ENCODE measurements at regions not wholly inside any gene's neighbourhood (a gene's known extent, or its start where the extent isn't known, plus 50 kb on each side); places are given as distances from the start of the nearest gene placed in this dataset.

DNA sequence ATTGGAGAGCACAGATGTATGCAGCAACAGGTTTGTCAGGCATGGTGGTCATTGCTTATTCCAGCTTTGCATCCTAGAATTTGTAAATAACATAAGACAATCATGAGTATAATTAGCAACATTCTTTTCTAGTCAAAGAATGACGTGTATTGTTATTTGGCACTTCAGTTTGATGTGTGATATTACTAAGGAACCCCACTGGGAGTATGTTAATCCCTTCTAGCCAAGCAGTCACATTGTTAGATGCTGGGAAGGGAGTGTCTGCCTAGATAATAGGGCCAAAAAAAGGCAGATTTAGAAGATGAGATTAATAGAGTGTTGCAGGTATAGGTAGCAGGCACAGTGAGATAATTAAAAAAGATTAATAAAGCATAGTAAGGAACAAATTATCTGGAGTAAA lies 159.2 kb upstream of the WDFY3 start:
- FAIRE-seq, result no peak
- H3K4me1 ChIP-seq (replicated peaks in 1 of 2; ENCODE audit: control insufficient read depth in 2 of 2, insufficient read depth in 2 of 2, low read length in 2 of 2), result 0 out of 5 replicates have a peak, but pooled peaks cover 0 to 2% of the 10 kb centered on the region in 2 experiments
- POLR2A ChIA-PET, result no interaction called here
- TF ChIP-seq ZNF224 (CRISPR knock-in tag; IDR thresholded peaks at IDR 0.05) (no peak), BACH1 (tag; IDR thresholded peaks at IDR 0.05) (no peak), ZNF146 (CRISPR knock-in tag; IDR thresholded peaks at IDR 0.05; ENCODE audit: unreplicated experiment) (no peak), CBX3 (IDR thresholded peaks at IDR 0.05; ENCODE audit: borderline replicate concordance in 1 of 2, low read length in 2 of 2) (no peak), NFE2L1 (tag; IDR thresholded peaks at IDR 0.05; ENCODE audit: borderline replicate concordance, low read depth) (no peak), PURB (CRISPR knock-in tag; IDR thresholded peaks at IDR 0.05; ENCODE audit: low read depth) (no peak)
- TF ChIP-seq, protein P1, sequence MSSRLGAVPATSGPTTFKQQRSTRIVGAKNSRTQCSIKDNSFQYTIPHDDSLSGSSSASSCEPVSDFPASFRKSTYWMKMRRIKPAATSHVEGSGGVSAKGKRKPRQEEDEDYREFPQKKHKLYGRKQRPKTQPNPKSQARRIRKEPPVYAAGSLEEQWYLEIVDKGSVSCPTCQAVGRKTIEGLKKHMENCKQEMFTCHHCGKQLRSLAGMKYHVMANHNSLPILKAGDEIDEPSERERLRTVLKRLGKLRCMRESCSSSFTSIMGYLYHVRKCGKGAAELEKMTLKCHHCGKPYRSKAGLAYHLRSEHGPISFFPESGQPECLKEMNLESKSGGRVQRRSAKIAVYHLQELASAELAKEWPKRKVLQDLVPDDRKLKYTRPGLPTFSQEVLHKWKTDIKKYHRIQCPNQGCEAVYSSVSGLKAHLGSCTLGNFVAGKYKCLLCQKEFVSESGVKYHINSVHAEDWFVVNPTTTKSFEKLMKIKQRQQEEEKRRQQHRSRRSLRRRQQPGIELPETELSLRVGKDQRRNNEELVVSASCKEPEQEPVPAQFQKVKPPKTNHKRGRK (tag; IDR thresholded peaks at IDR 0.05), result no peak
- TF ChIP-seq, protein P2, sequence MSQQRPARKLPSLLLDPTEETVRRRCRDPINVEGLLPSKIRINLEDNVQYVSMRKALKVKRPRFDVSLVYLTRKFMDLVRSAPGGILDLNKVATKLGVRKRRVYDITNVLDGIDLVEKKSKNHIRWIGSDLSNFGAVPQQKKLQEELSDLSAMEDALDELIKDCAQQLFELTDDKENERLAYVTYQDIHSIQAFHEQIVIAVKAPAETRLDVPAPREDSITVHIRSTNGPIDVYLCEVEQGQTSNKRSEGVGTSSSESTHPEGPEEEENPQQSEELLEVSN (IDR thresholded peaks at IDR 0.05; ENCODE audit: borderline replicate concordance in 1 of 2, extremely low read depth in 1 of 2, insufficient read depth in 1 of 2, insufficient read length in 1 of 2, low read depth in 1 of 2, low read length in 1 of 2, poor library complexity in 1 of 2, severe bottlenecking in 1 of 2), result no peak
- TF ChIP-seq, protein P3, sequence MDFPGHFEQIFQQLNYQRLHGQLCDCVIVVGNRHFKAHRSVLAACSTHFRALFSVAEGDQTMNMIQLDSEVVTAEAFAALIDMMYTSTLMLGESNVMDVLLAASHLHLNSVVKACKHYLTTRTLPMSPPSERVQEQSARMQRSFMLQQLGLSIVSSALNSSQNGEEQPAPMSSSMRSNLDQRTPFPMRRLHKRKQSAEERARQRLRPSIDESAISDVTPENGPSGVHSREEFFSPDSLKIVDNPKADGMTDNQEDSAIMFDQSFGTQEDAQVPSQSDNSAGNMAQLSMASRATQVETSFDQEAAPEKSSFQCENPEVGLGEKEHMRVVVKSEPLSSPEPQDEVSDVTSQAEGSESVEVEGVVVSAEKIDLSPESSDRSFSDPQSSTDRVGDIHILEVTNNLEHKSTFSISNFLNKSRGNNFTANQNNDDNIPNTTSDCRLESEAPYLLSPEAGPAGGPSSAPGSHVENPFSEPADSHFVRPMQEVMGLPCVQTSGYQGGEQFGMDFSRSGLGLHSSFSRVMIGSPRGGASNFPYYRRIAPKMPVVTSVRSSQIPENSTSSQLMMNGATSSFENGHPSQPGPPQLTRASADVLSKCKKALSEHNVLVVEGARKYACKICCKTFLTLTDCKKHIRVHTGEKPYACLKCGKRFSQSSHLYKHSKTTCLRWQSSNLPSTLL (IDR thresholded peaks at IDR 0.05), result no peak

More for the DNA sequence above, 159.2 kb upstream of the WDFY3 start:
- Histone ChIP-seq H3K36me3 (ENCODE audit: control insufficient read depth, insufficient read depth, low read length) (no peaks in the 10 kb centered on the region), H3K4me3 (no peak overlapping the region), H3K79me2 (ENCODE audit: control insufficient read depth, insufficient read depth, low read length) (no peaks in the 10 kb centered on the region), H3K27me3 (ENCODE audit: control insufficient read depth in 2 of 2, insufficient read depth in 2 of 2, low read length in 2 of 2) (no peaks in the 10 kb centered on the region), H3K9me3 (replicated peaks; ENCODE audit: control insufficient read depth, insufficient read depth, low read depth, low read length) (no peaks in the 10 kb centered on the region), H3K9me1 (ENCODE audit: control insufficient read depth, insufficient read depth, low read length) (no peaks in the 10 kb centered on the region), H3K27ac (ENCODE audit: extremely low read depth, low read depth, low read length) (no peak overlapping the region), H4K20me1 (replicated peaks; ENCODE audit: control insufficient read depth, insufficient read depth, low read length) (no peaks in the 10 kb centered on the region), H3K4me2 (ENCODE audit: insufficient read depth, low read length) (no peak overlapping the region), H2AFZ (ENCODE audit: low read depth, low read length) (no peak overlapping the region), H3K9ac (ENCODE audit: insufficient read depth in 1 of 2, low read depth in 2 of 2, low read length in 2 of 2) (no peak overlapping the region)
- CTCF ChIA-PET (ENCODE audit: low intra/inter-chr PET ratio), result no interaction called here
- no TSS peak for BruUV-seq (replicated peaks)
- WGBS (ENCODE audit: insufficient coverage, low coverage, missing lambda C conversion rate), result 0% methylated on average over 1 of the region's 1 CpG
- intact Hi-C loops (cut with micrococcal nuclease) (no loop called here), in situ Hi-C loops (cut with MboI) (loop anchor here (25.0 kb wide), 1 partner anchor 912 kb away; no protein-coding TSS in a partner anchor)
- DNase-seq (ENCODE audit: extremely low read depth in 1 of 4, low spot score in 3 of 4), result no peak
- no peak for ATAC-seq

Data from K562 (cell line).